Chondrocyte (in vitro differentiated cells): ENCODE measurements at regions not wholly inside any gene's neighbourhood (a gene's known extent, or its start where the extent isn't known, plus 50 kb on each side); places are given as distances from the start of the nearest gene placed in this dataset.
"Not testable (repeated sequence)": the region's sequence is repeated elsewhere in the genome, so short reads cannot be mapped to it uniquely, and the experiment has no call there.

ENCODE experiments used
- DNase-seq: peaks from one replicate; pipeline ENCODE4 v3.0.0; 2021; ENCODE audit warnings: mixed read lengths, low spot score
- H3K27ac Mint-ChIP-seq: one replicate; pipeline ENCODE4 v1.8.0; 2021; ENCODE audit warnings: mild to moderate bottlenecking, moderate library complexity, mixed read lengths; ENCODE audit not compliant: unreplicated experiment
- H3K27me3 Mint-ChIP-seq: 2 replicates; pipeline ENCODE4 v1.8.0; 2021; ENCODE audit warnings: low read depth, mixed read lengths
- H3K36me3 Mint-ChIP-seq: 2 replicates; pipeline ENCODE4 v1.8.0; 2021; ENCODE audit warnings: low read depth, mixed read lengths
- H3K4me1 Mint-ChIP-seq: 2 replicates; pipeline ENCODE4 v1.8.0; 2021; ENCODE audit warnings: low read depth, mild to moderate bottlenecking, mixed read lengths
- H3K4me3 Mint-ChIP-seq: one replicate; pipeline ENCODE4 v1.8.0; 2021; ENCODE audit warnings: mild to moderate bottlenecking, moderate library complexity, mixed read lengths; ENCODE audit not compliant: unreplicated experiment
- H3K9me3 Mint-ChIP-seq: 2 replicates; pipeline ENCODE4 v1.8.0; 2021; ENCODE audit warnings: low read depth, mixed read lengths
- CTCF ChIP-seq: fragments of 200-600 bp; sonication (generic); IDR thresholded peaks from 2 replicates; pipeline ENCODE4 v1.5.0; 2021; ENCODE audit warnings: antibody characterized with exemption, mild to moderate bottlenecking, moderate library complexity

- TF ChIP-seq CTCF = no peak
- H3K4me1 Mint-ChIP-seq = peaks cover 22% of the 10 kb centered on the region
- no peak overlapping the region for H3K27ac Mint-ChIP-seq
- H3K36me3 Mint-ChIP-seq = peaks cover under 1% of the 10 kb centered on the region
- no peaks in the 10 kb centered on the region for H3K27me3 Mint-ChIP-seq
- no peak for DNase-seq
- H3K9me3 Mint-ChIP-seq = peaks cover 14% of the 10 kb centered on the region
- no peak overlapping the region for H3K4me3 Mint-ChIP-seq
Measured at GRCh38 chr4:164139291-164139690, 614.6 kb upstream of the SMIM31 start.

DNA sequence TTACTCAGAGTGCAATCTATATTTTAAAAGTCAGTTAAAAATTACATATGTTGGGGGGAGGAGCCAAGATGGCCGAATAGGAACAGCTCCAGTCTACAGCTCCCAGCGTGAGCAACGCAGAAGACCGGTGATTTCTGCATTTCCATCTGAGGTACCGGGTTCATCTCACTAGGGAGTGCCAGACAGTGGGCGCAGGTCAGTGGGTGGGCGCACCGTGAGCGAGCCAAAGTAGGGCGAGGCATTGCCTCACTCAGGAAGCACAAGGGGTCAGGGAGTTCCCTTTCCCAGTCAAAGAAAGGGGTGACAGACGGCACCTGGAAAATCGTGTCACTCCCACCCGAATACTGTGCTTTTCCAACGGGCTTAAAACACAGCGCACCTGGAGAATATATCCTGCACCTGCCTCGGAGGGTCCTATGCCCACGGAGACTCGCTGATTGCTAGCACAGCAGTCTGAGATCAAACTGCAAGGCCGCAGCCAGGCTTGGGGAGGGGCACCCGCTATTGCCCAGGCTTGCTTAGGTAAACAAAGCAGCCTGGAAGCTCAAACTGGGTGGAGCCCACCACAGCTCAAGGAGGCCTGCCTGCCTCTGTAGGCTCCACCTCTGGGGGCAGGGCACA lies 612.1 kb upstream of the SMIM31 start:
- not testable (repeated sequence) for H3K36me3 Mint-ChIP-seq, H3K27ac Mint-ChIP-seq, H3K4me1 Mint-ChIP-seq, H3K27me3 Mint-ChIP-seq, DNase-seq, H3K4me3 Mint-ChIP-seq
- H3K9me3 Mint-ChIP-seq = peaks cover 13% of the 10 kb centered on the region

DNA sequence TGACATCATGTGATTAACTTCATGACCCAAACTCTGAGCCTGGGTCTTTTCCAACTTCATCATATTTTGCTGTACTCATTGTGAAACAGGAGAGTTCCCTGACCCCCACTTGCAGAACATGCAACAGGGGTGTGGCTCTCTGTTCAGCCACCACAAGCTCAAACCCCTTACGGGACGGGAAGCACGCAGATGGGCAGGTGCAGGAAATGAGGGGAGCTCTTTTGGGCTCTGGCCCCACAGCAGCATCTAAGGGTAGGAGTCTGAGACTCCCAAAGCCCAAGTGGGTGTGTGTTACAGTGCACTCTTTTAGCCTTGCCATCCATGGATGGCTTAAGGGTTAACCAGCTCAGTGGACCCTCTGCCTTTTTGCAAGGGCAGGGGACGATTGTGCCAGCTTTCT lies 599.5 kb upstream of the SMIM31 start:
- DNase-seq = no peak
- no peak for TF ChIP-seq CTCF
- no peaks in the 10 kb centered on the region for H3K27me3 Mint-ChIP-seq
- H3K36me3 Mint-ChIP-seq = no peaks in the 10 kb centered on the region
- H3K9me3 Mint-ChIP-seq = no peaks in the 10 kb centered on the region
- no peak overlapping the region for H3K4me3 Mint-ChIP-seq
- H3K4me1 Mint-ChIP-seq = no peaks in the 10 kb centered on the region
- no peak overlapping the region for H3K27ac Mint-ChIP-seq

- Mint-ChIP-seq H3K27me3 (no peaks in the 10 kb centered on the region), H3K9me3 (peaks cover 21% of the 10 kb centered on the region), H3K4me3 (no peak overlapping the region), H3K27ac (no peak overlapping the region), H3K4me1 (peaks cover 6% of the 10 kb centered on the region), H3K36me3 (peaks cover 1% of the 10 kb centered on the region)
- DNase-seq = no peak
- TF ChIP-seq CTCF = no peak
Measured at GRCh38 chr4:164169591-164169990, 584.3 kb upstream of the SMIM31 start.

DNA sequence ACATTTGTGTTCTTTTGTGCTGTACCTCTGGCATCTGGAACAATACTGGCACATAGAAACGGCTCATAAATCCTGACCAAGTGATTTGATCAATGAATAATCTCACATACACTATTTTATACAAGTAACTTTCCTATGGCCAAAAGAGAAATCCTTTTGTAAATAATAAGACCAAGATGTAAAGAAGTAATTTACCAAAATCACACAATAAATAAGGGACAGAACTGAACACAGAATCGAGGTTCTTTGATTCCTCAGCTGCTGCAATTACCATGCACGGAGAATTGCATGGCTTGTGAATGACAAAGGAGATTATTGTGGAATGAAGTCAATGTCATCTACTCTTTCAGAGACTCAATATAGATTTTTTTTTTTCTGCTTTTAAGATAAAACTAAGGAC lies 576.8 kb upstream of the SMIM31 start:
- no peak overlapping the region for H3K4me3 Mint-ChIP-seq
- no peak for DNase-seq
- no peaks in the 10 kb centered on the region for H3K4me1 Mint-ChIP-seq
- no peaks in the 10 kb centered on the region for H3K27me3 Mint-ChIP-seq
- no peak overlapping the region for H3K27ac Mint-ChIP-seq
- no peak for TF ChIP-seq CTCF
- H3K36me3 Mint-ChIP-seq = no peaks in the 10 kb centered on the region
- peaks cover 7% of the 10 kb centered on the region for H3K9me3 Mint-ChIP-seq

DNA sequence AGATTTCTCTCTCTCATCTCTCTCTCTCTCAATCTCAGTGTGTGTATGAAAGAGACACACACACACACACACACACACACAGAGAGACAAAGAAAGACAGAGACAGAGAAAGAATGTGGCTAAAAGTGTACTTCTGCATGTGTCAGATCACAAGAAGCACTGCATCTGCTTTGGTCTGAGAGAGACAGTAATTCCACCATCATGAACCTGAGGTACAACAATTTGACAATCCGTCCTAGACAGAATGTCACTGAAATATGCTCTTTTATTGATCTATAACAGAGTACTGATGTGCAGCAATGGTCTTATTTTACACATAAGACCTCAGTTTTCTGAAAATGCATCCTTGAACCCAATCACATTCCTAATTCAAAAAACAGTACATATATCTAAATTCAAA lies 576.2 kb upstream of the SMIM31 start:
- Mint-ChIP-seq H3K27me3 (no peaks in the 10 kb centered on the region), H3K9me3 (peaks cover 7% of the 10 kb centered on the region), H3K36me3 (no peaks in the 10 kb centered on the region), H3K27ac (no peak overlapping the region), H3K4me3 (no peak overlapping the region), H3K4me1 (no peaks in the 10 kb centered on the region)
- TF ChIP-seq CTCF = no peak
- no peak for DNase-seq
